NCI-H226 (cell line): ENCODE measurements at regions not wholly inside any gene's neighbourhood (a gene's known extent, or its start where the extent isn't known, plus 50 kb on each side); places are given as distances from the start of the nearest gene placed in this dataset.
"Not testable (repeated sequence)": the region's sequence is repeated elsewhere in the genome, so short reads cannot be mapped to it uniquely, and the experiment has no call there.

Source experiments
- DNase-seq: peaks from one replicate; pipeline ENCODE4 v3.0.0-alpha.2; 2015

DNA sequence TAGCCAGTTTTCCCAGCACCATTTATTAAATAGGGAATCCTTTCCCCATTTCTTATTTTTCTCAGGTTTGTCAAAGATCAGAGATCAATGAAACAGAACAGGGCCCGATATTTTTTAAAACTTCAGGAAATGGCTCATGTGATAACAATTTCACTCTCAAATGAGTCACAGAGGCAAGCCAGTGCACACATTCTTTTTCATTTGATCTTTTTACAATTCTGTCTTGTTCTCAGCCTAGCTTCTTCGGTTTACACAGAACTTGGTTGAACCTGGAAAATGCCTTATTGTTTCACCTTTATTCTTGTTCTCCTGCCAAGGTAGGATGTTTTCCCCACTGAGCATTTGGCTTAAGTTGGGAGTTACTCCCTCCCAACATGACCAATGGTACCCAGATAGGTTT is 258.9 kb downstream of the COL12A1 start:
- peak; percentile 12 for DNase-seq

DNA sequence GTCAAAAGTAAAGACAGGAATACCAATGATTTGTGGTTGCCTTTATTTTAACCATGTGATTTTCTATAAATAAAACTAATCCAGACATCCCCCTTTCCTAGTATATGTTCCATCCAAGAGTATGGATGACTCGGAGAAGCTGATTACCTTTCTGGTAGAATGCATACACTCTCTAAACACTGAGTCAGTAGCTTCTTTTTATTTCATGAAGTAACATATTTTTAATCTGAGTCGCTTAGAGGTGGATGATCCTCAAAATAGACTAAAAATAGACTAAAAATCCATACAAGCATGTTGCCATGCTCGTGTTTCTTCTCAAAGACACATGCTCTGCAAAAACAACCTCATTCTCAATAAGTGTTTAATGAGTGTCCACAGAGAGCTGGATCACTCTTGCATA is 263.7 kb downstream of the COL12A1 start:
- no peak for DNase-seq

DNA sequence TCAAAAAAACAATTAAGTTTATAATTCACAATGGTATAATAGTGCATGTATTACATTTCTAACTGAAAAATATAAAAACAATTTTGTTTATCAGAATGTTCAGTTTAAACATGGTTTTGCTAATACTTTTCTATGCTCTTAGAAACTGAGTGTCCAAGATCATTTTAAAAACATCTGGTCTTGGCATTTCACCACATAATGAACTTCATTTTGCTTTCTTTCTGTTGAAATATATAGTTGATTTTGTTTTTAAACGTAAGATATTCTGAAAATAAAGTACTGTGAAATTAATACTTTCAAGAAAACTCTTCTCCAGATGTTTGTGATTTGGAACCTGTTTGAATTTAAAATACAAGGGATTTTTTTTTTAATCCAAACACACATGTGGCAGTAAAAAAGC is 264.4 kb downstream of the COL12A1 start:
- DNase-seq: no peak

DNA sequence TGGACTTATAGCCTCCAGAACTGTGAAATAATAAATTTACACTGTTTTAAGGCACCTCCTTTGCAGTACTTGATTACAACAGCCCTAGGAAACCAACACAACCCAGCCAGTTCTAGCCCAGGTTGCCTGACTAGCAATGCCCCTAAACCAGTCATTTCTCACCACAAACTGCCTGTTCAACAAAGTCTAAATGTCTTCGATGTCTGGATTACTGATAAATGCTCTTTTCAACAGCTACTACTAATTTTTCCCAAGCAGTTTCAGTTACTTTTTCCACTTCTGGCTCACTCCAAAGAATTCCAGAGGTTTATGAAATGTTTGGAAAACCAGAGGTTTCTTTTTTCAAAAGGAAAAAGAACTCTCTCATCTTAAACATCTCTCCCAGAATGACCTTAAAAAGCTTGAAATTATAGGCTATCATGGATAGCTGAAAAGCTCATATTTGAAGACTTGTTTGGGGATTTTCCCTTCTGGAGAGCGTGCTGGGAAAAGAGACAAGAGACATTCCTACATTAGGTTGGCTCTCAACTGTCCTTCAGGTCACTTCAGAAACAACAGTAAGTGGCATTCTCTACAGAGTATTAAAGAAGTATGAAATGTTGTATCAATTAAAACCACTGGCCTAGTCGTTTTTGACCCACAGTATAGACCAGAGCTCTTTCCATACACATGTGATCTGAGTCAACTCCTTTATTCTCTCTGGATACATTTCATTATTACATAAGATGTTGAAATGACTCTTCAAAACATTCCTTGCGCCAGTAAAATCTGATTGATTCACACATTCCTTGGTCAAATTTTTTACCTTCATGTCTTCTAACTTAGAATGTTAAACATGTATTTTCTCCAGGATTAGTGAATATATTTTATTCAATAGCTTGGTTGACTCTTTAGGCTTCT is 265.9 kb downstream of the COL12A1 start:
- no peak for DNase-seq

DNA sequence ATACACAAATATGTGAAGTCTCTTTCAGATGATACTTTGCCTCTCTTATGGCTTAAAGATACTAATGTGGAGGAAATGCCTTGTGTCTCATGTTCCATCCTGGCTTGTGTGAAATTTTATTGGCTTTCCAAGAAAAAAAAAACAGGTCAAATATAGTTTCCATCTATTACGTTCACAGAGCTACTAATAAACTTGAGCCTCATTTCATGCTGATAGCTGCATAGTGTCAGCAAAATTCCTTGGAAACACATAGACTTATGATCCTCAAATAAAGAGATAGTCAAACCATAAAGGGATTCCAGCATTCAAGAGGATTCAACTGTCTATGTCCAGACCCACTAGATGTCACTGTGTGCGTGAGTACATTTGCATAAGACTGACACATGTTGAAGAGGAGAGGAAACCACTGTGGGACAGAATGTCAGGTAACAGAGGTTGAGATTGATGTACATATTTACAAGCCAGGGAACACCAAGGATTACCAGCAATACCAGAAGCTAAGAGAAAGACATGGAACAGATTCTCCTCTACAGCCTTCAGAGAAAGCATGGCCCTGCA is 266.6 kb downstream of the COL12A1 start:
- peak; percentile 20 for DNase-seq

DNA sequence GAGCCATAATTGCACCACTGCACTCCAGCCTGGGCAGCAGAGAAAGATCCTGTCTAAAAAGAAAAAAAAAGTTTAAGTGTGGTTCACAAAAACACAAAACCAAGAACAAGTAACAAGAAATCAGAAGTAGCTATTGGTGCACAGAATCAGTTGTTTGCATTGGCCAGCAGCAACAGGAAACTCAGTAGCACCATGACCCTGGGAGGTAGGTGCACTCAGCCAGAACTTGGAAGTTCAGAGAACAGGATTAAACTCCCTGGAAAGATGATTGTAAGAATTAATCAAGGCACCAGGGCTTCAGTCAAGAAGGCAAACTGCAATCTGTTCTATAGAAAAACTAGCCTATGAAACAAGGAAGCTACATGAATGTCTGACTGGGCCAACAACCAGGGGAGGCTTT is 267.9 kb downstream of the COL12A1 start:
- DNase-seq: no peak

DNA sequence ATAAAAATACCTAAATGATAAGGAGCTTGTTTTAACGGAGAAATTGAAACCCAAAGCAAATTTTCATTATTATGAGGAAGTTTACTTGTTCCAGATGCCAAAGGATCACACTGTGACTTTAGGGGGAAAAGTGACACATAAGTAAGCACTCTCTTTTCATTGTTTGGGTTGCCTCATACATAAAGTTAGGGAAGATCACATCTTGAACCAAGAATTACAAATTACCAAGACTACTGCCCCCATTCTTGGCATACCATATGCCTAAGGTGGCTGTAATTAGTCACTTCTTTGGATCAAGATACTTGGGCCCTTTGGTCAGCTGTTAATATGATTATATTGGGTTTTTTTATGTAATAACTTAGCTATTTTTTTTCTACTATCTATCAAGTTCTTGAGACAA is 269.0 kb downstream of the COL12A1 start:
- no peak for DNase-seq

DNA sequence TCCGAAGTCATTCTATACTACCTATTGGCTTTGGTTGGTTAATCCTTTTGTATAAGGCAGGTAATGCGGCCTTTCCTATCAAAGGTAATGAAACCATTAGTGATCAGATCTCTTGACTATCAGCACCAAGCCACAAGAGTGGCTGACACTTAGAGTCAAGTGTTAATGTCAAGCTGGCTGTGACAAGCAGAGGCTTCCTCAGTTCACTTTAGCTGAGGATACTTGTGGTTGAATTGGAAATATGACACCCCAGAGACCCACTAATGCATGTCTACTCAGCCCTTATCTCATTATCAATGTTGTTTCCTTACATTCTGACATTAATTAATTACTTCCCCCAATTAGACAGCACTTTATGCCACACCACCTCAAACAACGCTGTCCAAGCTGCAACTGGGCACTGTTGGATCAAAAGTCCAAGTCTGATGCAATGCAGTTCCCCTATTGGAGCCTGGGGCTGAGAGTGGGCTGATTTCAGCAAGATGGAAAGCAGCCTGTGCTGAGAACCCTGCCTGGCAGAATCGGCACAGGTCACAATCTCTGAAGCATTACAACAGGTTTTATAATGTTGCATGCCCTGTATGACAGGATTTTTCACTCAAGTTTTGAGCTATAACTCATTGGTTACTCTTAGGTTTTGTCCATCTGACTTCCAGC is 273.5 kb downstream of the COL12A1 start:
- DNase-seq: no peak

DNA sequence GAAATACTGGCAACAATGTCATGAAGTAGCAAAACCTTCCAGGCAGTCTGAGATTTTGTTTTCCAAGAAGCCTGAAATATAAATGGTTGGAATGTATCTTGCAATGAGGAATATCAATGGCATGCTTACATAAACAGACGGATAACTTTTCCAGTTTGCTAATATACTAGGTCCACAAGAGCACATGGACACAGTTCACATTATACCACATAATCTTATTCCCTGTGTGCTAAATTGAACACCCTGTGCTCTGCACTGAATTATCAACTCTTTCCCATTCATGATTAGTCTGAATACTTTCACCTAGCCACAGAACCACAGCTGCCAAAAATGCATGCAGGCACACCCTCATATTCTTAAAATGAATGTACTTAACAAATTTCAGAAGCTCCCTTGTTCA is 274.3 kb downstream of the COL12A1 start:
- peak; percentile 34 for DNase-seq

DNA sequence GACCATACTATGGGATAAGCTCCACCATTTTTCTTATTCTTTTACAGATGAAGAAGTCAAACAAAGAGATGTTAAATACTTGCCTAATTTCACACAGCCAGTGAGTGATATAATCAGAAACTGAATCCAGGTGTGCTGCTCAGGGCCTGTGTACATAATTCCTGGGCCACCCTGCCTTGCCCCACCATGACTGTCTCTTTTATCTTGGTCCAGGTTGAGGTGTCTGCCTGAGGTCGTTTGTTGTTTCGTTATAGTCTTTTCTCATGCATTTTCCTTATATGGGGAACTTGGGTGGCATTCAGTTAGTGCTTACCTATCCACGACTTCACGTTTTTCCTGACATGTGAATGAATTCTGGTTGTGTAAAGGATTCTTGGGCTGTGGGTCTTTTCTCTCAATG is 277.6 kb downstream of the COL12A1 start:
- DNase-seq: no peak

DNA sequence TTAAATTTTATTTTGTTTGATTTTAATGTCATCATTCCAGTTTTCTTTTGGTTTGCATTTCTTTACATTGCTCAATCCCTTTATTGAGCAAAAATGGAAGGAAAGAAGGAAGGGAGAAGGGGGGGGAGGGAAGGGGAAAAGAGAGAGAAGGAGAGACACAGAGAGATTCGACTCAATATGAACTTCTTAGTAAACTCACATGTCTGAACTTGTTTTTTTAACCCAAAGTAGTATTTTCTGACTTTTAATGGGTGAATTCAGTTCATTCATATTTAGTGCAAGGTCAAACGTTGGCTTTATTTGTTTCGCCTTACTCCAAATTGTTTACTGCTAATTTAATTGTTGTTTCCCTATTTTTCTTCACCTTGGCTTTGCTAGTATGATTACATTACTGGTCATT is 278.6 kb downstream of the COL12A1 start:
- DNase-seq: no peak

DNA sequence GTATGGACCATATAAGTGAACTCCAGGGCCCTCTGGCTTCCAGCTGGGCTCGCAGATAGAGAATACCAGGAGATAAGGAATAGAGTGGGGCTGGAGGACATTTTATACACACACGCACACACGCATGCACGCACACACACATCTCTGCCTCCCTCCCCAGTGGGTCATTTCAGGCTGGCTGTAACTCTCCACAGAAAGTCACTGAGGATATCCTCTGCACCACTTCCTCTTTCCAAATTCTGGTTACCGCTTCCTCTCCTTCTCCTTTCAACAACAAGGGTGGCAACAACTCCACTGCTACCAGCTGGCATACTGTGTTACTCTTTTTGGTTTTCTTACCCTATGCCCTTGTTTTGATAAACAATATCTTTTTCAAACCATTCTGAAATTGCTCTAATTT is 280.2 kb downstream of the COL12A1 start:
- DNase-seq: no peak

DNA sequence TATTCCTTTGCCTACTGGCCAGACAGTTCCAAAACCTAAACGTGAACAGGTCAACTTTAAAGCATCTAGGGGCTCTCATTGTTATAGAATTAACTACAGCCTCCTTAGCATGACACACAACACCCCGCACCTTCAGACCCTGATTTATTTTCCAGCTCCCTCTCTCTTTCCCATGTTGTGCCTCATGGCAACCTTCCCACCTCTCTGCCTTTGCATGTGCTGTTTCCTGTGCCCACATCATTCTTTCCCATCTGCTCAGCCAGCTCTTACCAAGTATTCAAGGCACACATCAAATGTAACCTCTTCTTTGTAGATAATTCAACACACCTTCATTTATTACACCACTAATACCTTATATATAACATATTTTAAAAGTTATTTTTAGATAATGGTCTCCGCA is 291.0 kb downstream of the COL12A1 start:
- no peak for DNase-seq

DNA sequence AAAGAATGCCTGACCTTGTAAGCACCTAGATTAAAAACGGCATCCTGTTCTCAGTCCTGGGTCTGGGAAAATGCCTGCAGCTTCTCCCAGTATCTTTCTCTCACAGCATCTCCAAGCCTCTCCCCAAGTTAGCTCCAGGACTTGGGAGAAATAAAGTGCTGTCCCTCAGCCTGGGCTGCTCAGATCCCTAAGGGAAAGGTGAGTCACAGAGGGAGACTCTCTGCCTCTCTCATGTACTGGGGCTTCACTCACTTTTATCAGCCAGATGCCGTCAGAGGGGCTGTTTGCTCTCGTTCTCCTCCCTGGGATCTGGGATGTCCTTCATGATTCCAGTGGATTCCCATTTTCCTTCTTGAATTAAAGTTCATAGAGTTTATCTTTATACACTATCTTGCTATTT is 293.6 kb downstream of the COL12A1 start:
- no peak for DNase-seq

DNA sequence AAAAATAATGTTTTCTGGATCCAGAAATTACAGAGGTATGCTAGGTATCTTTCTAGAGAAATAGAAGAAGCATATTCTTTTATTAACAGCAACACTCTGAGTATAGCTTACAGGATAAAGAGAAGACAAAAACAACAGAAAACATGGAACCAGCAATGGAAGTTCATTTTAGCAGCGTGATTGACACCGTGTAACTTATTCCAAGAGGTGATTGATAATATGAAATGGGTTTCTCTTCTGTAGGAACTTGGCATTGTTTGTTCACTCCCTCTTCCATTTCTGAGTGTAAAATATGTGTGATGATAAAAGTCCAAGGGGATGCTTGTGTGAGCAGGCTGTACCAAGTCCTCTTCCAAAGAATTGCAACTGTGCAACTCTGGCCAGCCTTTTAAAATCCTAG is 303.0 kb downstream of the COL12A1 start:
- DNase-seq: no peak

DNA sequence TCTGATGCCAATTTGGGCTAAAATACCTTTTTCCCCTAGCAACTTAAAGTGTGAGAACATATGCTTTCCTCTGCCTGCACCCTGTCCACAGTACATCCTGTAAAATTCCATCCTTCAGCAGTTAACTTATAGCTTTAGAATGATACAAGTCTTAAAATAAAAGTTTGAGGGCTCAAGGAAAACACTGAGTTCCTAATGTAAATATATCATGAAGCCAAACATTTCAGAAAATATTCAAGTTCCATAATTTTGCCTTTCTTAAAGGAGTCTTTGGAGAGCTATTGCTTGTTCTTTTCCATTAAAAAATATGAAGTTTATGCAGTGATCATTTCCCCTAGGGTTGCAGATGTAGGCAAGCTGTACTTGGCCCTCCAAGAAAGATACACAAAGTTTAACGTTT is 303.8 kb downstream of the COL12A1 start:
- DNase-seq: no peak

DNA sequence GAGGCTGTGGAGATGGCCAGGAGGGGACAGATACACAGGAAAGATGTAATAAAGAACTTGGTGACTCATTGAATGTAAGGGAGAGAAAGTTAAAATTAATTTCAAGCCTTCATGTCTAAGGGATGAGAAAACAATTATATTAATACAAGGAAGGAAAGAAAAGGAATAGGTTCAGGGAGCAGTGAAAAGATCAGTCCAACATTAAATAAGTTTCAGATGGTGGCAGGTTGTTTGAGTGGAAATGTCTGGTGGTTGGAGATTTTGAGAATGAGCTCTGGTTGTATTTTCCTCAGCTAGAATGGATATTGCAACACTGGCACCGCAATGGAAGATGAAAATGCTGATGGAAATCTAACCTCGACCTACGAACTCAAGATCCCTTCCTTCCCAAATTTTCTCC is 304.3 kb downstream of the COL12A1 start:
- no peak for DNase-seq

DNA sequence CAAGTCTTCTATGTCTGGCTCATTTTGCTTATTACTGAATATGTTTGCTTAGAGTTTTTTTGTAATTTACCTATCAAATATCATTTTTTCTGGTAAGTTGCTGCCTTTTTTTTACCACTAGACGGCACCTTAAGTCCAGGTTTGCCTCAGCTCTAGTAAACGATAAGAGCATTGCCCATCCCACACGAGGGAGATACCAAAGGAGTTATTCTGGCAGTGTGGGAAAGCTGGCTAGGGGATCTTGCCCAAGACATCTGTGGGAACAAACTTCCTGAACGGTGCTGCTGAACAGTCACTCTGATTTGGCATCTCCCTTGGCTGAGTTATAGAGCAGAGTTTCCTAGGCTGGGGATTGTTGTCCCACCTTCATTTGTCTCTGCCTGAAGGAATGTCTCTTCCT is 306.4 kb downstream of the COL12A1 start:
- DNase-seq: peak; percentile 94

DNA sequence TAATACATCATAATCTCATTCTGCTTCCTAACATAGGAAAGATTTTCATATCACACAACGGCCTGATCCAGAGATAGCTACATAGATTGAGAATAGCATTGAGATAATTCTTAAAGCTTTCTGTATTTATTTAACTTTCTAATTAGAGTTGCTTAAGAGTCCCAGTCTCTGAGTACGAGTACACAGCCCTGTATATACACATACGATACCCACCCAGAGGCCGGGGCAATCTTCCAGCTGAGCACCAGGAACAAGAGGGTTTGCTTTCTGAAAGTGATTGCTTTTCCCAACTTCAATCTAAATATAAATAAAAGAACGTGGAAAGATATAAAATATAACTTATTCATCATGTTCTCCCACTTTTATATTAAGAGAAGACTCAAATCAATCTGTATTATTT is 313.8 kb downstream of the COL12A1 start:
- no peak for DNase-seq

DNA sequence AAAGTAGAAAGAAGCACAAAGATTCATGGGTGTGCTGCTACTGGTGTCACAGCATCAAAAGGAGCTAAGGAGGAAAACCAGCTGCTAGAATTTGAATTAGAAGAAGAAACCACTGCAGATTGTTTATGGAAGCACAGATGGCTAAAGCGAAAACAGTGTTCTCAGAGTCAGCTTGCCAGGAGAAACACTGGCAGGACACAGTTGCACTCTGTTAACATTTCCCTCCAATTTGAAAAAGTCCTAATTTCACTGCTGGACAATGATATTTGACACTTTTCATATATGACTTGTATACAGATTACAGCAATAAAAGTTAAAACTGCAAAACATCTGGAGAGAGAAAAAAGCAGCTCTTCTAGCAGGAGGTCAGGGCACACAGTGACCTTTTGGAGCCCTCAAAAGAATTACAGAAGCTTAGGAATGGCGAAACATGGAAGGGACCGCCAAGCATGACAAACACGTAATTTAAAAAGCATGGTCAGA is 314.5 kb downstream of the COL12A1 start:
- DNase-seq: no peak

DNA sequence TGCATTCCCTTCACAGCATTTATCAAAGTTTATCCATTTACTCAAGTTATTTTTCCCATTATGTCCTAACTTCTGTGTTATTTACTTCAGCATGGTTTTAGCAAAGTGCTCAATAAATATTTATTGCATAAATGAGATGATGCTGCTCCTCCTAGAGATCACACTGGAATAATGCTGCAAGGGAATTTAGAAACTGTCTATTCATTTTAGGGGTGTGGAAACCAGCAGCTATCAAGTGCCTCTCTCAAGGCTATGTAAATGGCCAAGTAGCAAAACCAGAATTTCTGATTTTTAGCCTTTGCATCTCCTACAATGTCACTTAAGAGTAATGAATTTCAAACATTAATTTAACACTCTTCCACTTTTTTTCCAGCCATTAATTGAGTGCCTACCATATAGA is 316.2 kb downstream of the COL12A1 start:
- DNase-seq: no peak

DNA sequence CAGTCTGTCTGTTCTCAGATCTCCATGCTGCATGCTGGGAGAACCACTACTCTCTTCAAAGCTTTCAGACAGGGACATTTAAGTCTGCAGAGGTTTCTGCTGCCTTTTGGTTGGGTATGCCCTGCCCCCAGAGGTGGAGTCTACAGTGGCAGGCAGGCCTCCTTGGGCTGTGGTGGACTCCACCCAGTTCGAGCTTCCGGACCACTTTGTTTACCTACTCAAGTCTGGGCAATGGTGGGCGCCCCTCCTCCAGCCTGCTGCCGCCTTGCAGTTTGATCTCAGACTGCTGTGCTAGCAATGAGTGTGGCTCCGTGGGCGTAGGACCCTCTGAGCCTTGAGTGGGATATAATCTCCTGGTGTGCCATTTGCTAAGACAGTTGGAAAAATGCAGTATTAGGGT is 317.1 kb downstream of the COL12A1 start:
- not testable (repeated sequence) for DNase-seq

DNA sequence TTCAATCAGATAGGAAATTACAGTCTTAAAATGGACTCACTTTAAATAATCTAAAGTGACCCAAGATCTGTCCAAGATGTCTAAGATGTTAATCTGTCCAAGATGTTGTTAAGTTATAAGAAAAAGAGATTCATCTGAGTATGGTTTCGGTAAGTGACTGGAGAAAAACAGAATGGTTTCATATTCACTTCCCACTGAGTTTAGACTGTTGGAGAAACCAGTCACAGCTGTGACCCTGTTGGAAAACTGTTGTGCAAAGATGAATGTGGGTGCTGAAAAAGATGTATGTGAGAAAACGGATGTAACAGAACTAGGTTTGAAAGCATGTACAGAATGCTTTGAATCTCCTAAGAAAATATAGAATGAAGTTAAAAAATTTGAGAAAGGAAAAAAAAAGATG is 325.9 kb downstream of the COL12A1 start:
- DNase-seq: no peak

DNA sequence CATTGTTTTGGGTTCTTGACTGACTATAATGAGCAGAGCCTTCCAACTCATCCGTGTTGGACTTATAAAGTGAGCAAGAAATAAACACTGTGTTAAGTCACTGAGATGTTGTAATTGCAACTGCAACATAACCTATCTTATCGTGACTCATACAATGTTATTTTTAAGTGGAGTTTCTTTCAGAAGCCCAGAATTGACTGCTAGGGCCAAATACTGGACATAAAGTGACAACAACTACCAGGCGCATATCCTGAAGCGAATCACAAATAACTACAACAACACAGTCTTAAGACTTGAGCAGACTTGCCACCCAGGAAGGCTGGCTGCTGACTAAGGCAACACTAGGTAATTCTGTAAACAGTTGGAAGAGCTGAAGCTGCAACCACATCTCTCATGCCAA is 326.6 kb downstream of the COL12A1 start:
- peak; percentile 61 for DNase-seq
